Mesenchymal stem cell (in vitro differentiated cells and primary cell): ENCODE measurements at regions not wholly inside any gene's neighbourhood (a gene's known extent, or its start where the extent isn't known, plus 50 kb on each side); places are given as distances from the start of the nearest gene placed in this dataset.

Experiments
- DNase-seq: peaks from one replicate; pipeline ENCODE4 v3.0.0-alpha.2; 2013
- H2AFZ ChIP-seq: one replicate; pipeline ENCODE4 v1.6.1; 2013; ENCODE audit warnings: low read depth, mild to moderate bottlenecking, control low read depth, inconsistent platforms, low read length, moderate library complexity
- H2AK5ac ChIP-seq: 2 replicates; pipeline ENCODE4 v1.6.1; 2013; ENCODE audit warnings: low read length, moderate library complexity, mild to moderate bottlenecking, inconsistent platforms; ENCODE audit not compliant: severe bottlenecking
- H2BK120ac ChIP-seq: one replicate; pipeline ENCODE4 v1.6.1; 2013; ENCODE audit warnings: low read depth, mild to moderate bottlenecking, inconsistent platforms, low read length, moderate library complexity
- H2BK12ac ChIP-seq, 2 experiments: one replicate each; pipeline ENCODE4 v1.6.1; 2013; ENCODE audit warnings: inconsistent platforms in 2 of 2, low read length in 2 of 2, mild to moderate bottlenecking in 2 of 2, moderate library complexity in 2 of 2, control low read depth in 1 of 2
- H2BK15ac ChIP-seq: one replicate; pipeline ENCODE4 v1.6.1; 2013; ENCODE audit warnings: mild to moderate bottlenecking, low read depth, inconsistent platforms; ENCODE audit not compliant: poor library complexity, severe bottlenecking
- H2BK5ac ChIP-seq: 2 replicates; pipeline ENCODE4 v1.6.1; 2013; ENCODE audit warnings: low read depth, mild to moderate bottlenecking, low read length, control low read depth, inconsistent platforms; ENCODE audit not compliant: poor library complexity, severe bottlenecking
- H3K14ac ChIP-seq, 2 experiments: one replicate each; pipeline ENCODE4 v1.6.1; 2013; ENCODE audit warnings: inconsistent platforms in 2 of 2, low read length in 2 of 2, control low read depth in 1 of 2, mild to moderate bottlenecking in 1 of 2, moderate library complexity in 1 of 2
- H3K18ac ChIP-seq, 2 experiments: one replicate each; pipeline ENCODE4 v1.6.1; 2013; ENCODE audit warnings: inconsistent platforms in 2 of 2, low read length in 2 of 2, control low read depth in 1 of 2, low read depth in 1 of 2, mild to moderate bottlenecking in 1 of 2
- H3K23ac ChIP-seq, 2 experiments: one replicate each; pipeline ENCODE4 v1.6.1; 2013; ENCODE audit warnings: inconsistent platforms in 2 of 2, low read length in 2 of 2, mild to moderate bottlenecking in 2 of 2, moderate library complexity in 2 of 2, control low read depth in 1 of 2
- H3K27ac ChIP-seq: 2 replicates; pipeline ENCODE4 v1.5.1; 2013; ENCODE audit warnings: mild to moderate bottlenecking, moderate library complexity, low read length, control low read depth, inconsistent platforms; ENCODE audit not compliant: poor library complexity, severe bottlenecking
- H3K27me3 ChIP-seq, 2 experiments: 2 replicates each; pipeline versions ENCODE4 v1.6.1 to v1.7.0; 2013; ENCODE audit warnings: low read length in 2 of 2, mild to moderate bottlenecking in 2 of 2, moderate library complexity in 2 of 2, control low read depth in 1 of 2, inconsistent platforms in 1 of 2; ENCODE audit not compliant: control insufficient read depth in 1 of 2, insufficient read depth in 1 of 2
- H3K36me3 ChIP-seq, 2 experiments: 2 replicates each; pipeline versions ENCODE4 v1.6.1 to v1.7.0; 2013; ENCODE audit warnings: low read length in 2 of 2, control low read depth in 1 of 2, inconsistent platforms in 1 of 2, low read depth in 1 of 2, mild to moderate bottlenecking in 1 of 2; ENCODE audit not compliant: insufficient read depth in 2 of 2, control insufficient read depth in 1 of 2
- H3K4ac ChIP-seq, 2 experiments: one replicate each; pipeline ENCODE4 v1.6.1; 2013; ENCODE audit warnings: inconsistent platforms in 2 of 2, low read length in 2 of 2, mild to moderate bottlenecking in 2 of 2, moderate library complexity in 2 of 2, control low read depth in 1 of 2, low read depth in 1 of 2
- H3K4me1 ChIP-seq: 2 replicates; pipeline ENCODE4 v1.6.1; 2013; ENCODE audit warnings: low read depth, low read length, control low read depth; ENCODE audit not compliant: control insufficient read depth, insufficient read depth
- H3K4me2 ChIP-seq: 2 replicates; pipeline ENCODE4 v1.6.1; 2013; ENCODE audit warnings: low read length, mild to moderate bottlenecking, inconsistent platforms; ENCODE audit not compliant: poor library complexity, severe bottlenecking
- H3K4me3 ChIP-seq, 2 experiments: 2 replicates each; pipeline versions ENCODE4 v1.5.1 to v1.7.0; 2013; ENCODE audit warnings: low read length in 2 of 2, mild to moderate bottlenecking in 2 of 2, control low read depth in 1 of 2, low read depth in 1 of 2; ENCODE audit not compliant: insufficient read depth in 1 of 2
- H3K79me1 ChIP-seq: replicated peaks from 2 replicates; pipeline ENCODE4 v1.6.1; 2013; ENCODE audit warnings: mild to moderate bottlenecking, control low read depth, low read length, inconsistent platforms; ENCODE audit not compliant: poor library complexity, severe bottlenecking
- H3K9ac ChIP-seq: 2 replicates; pipeline ENCODE4 v1.7.0; 2013; ENCODE audit warnings: mild to moderate bottlenecking, low read length, moderate library complexity
- H3K9me3 ChIP-seq: 2 replicates; pipeline ENCODE4 v1.7.0; 2013; ENCODE audit warnings: mild to moderate bottlenecking, low read length; ENCODE audit not compliant: control insufficient read depth
- H4K8ac ChIP-seq: one replicate; pipeline ENCODE4 v1.6.1; 2013; ENCODE audit warnings: inconsistent platforms, mild to moderate bottlenecking, low read length, moderate library complexity
- H4K91ac ChIP-seq: one replicate; pipeline ENCODE4 v1.6.1; 2013; ENCODE audit warnings: mild to moderate bottlenecking, low read length, inconsistent platforms
- WGBS: methylation state at CpG from one replicate; pipeline ENCODE4 v1.1.7; 2013; ENCODE audit warnings: mixed read lengths; 5-methylcytosine and 5-hydroxymethylcytosine counted together

DNA sequence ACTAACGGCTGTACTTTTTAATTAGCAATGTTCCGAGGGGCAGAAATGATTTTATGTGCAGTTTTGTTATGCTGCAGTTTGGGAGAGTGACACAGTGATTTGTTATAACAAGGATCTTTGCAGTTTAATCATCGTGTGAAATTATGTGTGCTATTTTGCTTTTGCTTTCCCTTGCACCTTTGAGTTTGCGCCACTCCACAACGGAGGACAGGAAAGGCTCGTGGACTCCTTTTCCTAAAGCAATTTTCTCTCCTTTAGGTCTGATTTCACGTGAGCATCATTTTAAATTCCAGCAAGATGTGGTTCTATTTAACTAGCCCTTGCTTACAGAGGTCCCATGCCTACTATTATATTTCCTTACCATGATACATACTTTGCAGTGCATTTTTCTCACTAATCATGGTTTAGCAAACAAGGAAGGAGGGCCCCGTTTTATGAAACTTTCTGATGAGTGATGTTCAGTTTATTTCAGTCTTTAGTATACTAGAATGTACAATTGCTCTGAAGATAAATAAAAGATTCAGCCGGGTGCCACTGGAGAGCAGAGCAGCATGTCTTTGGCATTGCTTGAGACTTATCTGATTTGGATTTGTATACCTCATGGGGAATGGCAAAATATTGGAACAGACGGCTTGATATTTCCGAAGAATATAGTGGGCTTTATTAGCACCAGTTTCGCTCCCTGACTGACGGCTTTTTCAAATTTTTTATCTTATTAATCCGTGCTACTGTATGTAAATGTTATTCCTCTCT is 528.2 kb upstream of the FANCL start:
- Histone ChIP-seq H2BK15ac (no peak overlapping the region), H3K9me3 (no peaks in the 10 kb centered on the region), H3K9ac (no peak overlapping the region), H3K18ac (no peak overlapping the region), H3K14ac (no peak overlapping the region), H2BK5ac (no peak overlapping the region), H3K79me1 (no peaks in the 10 kb centered on the region), H4K91ac (no peak overlapping the region), H3K27ac (no peak overlapping the region), H2BK120ac (no peak overlapping the region), H2BK12ac (no peak overlapping the region), H3K4me3 (no peak overlapping the region), H3K4ac (no peak overlapping the region), H3K23ac (no peak overlapping the region), H3K27me3 (peaks cover 0 to 3% of the 10 kb centered on the region in 2 experiments), H3K4me1 (no peaks in the 10 kb centered on the region), H3K36me3 (no peaks in the 10 kb centered on the region), H2AK5ac (no peak overlapping the region), H2AFZ (no peak overlapping the region), H3K4me2 (no peak overlapping the region), H4K8ac (no peak overlapping the region)
- DNase-seq: no peak
- 88% methylated on average over 12 of the region's 14 CpGs for WGBS

DNA sequence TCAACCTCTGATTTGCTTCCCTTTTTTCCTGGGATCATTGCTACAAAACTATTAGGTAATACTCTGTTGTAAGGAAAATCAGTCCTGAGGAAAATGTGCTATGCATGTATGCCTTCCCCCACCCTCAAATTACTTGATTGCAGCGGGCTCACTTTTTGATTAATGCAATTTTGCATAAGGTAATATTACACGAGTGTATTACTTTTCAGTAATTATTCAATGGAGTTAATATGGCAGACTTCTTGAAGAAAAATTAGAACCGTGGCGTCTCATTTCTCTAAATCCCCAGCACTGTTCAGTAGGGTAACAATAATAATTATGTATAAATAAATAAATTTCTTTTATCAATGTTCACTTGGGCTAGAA is 527.6 kb upstream of the FANCL start:
- H3K23ac ChIP-seq: no peak overlapping the region
- H2AFZ ChIP-seq: no peak overlapping the region
- no peak overlapping the region for H2AK5ac ChIP-seq
- no peak overlapping the region for H3K14ac ChIP-seq
- no peak overlapping the region for H3K27ac ChIP-seq
- H4K8ac ChIP-seq: no peak overlapping the region
- H3K18ac ChIP-seq: no peak overlapping the region
- H3K79me1 ChIP-seq: no peaks in the 10 kb centered on the region
- H3K36me3 ChIP-seq: no peaks in the 10 kb centered on the region
- 100% methylated on average over 2 of the region's 4 CpGs for WGBS
- no peak overlapping the region for H3K9ac ChIP-seq
- H3K9me3 ChIP-seq: no peaks in the 10 kb centered on the region
- no peak overlapping the region for H3K4me2 ChIP-seq
- H3K4me3 ChIP-seq: no peak overlapping the region
- H2BK5ac ChIP-seq: no peak overlapping the region
- H3K27me3 ChIP-seq: peaks cover 0 to 3% of the 10 kb centered on the region in 2 experiments
- no peaks in the 10 kb centered on the region for H3K4me1 ChIP-seq
- no peak overlapping the region for H2BK12ac ChIP-seq
- no peak overlapping the region for H2BK120ac ChIP-seq
- no peak overlapping the region for H4K91ac ChIP-seq
- no peak overlapping the region for H3K4ac ChIP-seq
- DNase-seq: no peak
- H2BK15ac ChIP-seq: no peak overlapping the region

DNA sequence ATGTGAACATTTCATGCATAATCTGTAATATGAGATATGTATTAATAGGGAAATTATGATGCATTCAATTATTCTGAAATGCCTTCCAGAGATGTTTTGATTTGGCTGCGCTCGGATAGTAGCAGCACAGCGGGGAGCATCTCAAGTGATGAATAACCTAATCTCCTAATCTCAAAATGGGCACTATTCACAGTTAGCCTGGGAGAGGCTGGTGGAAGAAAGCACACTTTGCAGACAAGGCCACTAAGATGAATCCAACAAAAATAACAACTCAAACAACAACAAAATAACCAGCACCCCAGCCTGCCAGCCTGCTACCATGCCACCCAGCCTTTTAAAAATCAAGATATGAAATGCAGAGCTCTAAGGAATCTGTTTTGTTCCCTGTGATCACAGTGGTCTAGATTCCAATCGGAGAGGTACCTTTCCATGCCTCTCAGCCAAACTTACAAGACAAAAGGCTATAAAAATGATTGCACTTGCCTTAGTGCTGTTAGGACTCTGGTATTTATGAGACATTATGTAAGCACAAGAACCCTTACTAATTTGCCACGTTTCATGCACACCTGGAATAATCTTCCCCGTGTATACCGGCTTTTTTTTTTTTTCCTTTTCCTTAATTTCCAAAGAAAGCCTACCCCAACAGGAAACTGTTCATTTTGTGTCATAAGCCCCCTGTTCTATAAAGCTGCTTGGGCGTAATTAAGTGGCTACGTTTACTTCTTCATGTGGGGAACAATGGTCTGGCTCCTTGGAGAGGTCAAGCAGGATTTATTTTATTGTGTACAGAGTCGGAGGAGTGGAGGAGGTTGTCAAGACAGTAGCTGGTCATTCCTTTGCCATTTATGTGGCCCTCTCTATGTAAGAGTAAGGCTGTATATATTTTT is 526.9 kb upstream of the FANCL start:
- Histone ChIP-seq H3K27ac (no peak overlapping the region), H3K4ac (no peak overlapping the region), H2AFZ (no peak overlapping the region), H2BK120ac (no peak overlapping the region), H2AK5ac (no peak overlapping the region), H3K23ac (no peak overlapping the region), H3K79me1 (no peaks in the 10 kb centered on the region), H3K18ac (no peak overlapping the region), H3K4me2 (no peak overlapping the region), H3K4me1 (no peaks in the 10 kb centered on the region), H3K9me3 (no peaks in the 10 kb centered on the region), H3K4me3 (no peak overlapping the region), H3K27me3 (peaks cover 0 to 3% of the 10 kb centered on the region in 2 experiments), H3K14ac (no peak overlapping the region), H3K9ac (no peak overlapping the region), H2BK12ac (no peak overlapping the region), H2BK5ac (no peak overlapping the region), H4K91ac (no peak overlapping the region), H4K8ac (no peak overlapping the region), H2BK15ac (no peak overlapping the region), H3K36me3 (no peaks in the 10 kb centered on the region)
- DNase-seq: no peak
- WGBS: 73% methylated on average over 10 of the region's 10 CpGs

DNA sequence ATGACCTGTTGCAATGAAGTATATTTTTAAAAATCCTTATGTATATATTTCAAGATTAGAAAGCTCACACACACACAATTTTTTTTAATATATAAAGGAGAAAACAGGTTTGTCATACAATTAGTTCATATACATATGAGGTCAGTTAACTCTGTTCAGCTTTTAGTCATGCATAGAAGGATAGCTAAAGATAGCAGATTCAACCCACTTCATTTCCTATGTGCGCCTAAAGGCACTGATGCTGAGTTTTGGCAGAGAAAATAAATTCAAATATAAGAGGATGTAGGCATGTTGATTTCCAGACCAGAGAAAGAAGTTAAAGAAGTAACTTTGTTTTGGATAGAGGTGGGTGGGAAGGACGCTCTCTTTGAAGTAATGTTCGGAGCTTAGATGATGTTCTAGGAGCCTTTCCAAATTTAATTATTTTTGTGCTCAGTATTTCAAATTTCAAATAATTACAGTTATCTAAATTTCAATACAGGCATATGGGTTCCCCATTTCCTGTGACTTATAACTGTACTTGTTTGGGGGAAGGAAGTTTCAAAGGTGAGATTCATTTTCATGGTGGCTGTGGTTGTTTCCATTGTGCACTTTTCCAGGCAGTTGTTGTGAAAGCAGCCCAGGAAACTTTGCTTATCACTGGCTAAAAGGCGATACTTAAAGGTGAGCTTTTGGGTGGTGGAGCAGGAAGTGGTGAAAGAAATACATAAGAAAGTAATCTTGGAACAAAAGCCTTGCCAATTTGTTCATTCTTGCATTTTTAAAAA is 523.4 kb upstream of the FANCL start:
- H3K27me3 ChIP-seq: peaks cover 0 to 8% of the 10 kb centered on the region in 2 experiments
- H4K8ac ChIP-seq: no peak overlapping the region
- no peak overlapping the region for H3K4ac ChIP-seq
- no peaks in the 10 kb centered on the region for H3K9me3 ChIP-seq
- no peak for DNase-seq
- H3K9ac ChIP-seq: no peak overlapping the region
- H3K18ac ChIP-seq: no peak overlapping the region
- no peak overlapping the region for H2BK15ac ChIP-seq
- no peak overlapping the region for H3K4me2 ChIP-seq
- no peak overlapping the region for H2BK5ac ChIP-seq
- no peak overlapping the region for H2BK120ac ChIP-seq
- no peaks in the 10 kb centered on the region for H3K36me3 ChIP-seq
- no peak overlapping the region for H2AFZ ChIP-seq
- H2BK12ac ChIP-seq: no peak overlapping the region
- no peak overlapping the region for H3K4me3 ChIP-seq
- H2AK5ac ChIP-seq: no peak overlapping the region
- no peak overlapping the region for H3K14ac ChIP-seq
- no peak overlapping the region for H3K27ac ChIP-seq
- no peak overlapping the region for H4K91ac ChIP-seq
- WGBS: 80% methylated on average over 3 of the region's 4 CpGs
- H3K4me1 ChIP-seq: no peaks in the 10 kb centered on the region
- H3K23ac ChIP-seq: no peak overlapping the region
- no peaks in the 10 kb centered on the region for H3K79me1 ChIP-seq
